ENCODE measurements at regions not wholly inside any gene's neighbourhood (a gene's known extent, or its start where the extent isn't known, plus 50 kb on each side); places are given as distances from the start of the nearest gene placed in this dataset.

DNA sequence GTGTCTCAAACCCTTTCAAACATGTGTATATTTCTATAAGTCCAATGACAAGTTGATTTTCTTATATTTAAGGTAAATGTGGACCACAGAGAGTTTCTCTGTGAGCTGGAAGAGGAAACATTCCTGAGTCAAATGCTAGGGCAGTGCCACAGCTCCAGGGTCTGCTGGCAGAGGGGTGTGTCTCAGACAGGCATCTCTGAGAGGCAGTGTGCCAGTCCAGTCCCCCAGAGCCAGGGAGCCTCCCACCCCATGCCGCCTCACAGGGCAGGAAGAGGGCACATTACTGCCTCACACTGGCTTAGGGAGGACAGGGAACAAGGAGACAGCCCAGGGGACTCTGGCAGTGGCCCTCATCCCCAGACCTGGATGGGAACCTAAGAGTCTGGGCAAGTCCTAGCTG lies 120.2 kb downstream of the TENT4A start:
- TF ChIP-seq REST (IDR thresholded peaks at IDR 0.05): no peak
- TF ChIP-seq, protein P1, sequence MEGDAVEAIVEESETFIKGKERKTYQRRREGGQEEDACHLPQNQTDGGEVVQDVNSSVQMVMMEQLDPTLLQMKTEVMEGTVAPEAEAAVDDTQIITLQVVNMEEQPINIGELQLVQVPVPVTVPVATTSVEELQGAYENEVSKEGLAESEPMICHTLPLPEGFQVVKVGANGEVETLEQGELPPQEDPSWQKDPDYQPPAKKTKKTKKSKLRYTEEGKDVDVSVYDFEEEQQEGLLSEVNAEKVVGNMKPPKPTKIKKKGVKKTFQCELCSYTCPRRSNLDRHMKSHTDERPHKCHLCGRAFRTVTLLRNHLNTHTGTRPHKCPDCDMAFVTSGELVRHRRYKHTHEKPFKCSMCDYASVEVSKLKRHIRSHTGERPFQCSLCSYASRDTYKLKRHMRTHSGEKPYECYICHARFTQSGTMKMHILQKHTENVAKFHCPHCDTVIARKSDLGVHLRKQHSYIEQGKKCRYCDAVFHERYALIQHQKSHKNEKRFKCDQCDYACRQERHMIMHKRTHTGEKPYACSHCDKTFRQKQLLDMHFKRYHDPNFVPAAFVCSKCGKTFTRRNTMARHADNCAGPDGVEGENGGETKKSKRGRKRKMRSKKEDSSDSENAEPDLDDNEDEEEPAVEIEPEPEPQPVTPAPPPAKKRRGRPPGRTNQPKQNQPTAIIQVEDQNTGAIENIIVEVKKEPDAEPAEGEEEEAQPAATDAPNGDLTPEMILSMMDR (IDR thresholded peaks at IDR 0.05; ENCODE audit: low read depth, low read length, missing input control): no peak

Measured in liver (tissue), 2 donors.